ENCODE measurements at regions not wholly inside any gene's neighbourhood (a gene's known extent, or its start where the extent isn't known, plus 50 kb on each side); places are given as distances from the start of the nearest gene placed in this dataset.
"Not testable (repeated sequence)": the region's sequence is repeated elsewhere in the genome, so short reads cannot be mapped to it uniquely, and the experiment has no call there.

- no peak overlapping the region for H3K4me3 ChIP-seq (ENCODE audit: control insufficient read depth, low read depth, low read length)
- TF ChIP-seq CTCF (conservative IDR thresholded peaks at IDR 0.05; ENCODE audit: control insufficient read depth, insufficient read depth, low read depth, low read length): peak; percentile 18
- DNase-seq (ENCODE audit: low read depth): peak; percentile 5
These were observed 1661.9 kb upstream of the PIK3C3 start for GRCh38 chr18:40292985-40293710.

GRCh38 chr18:40283560-40283959 lies 1671.5 kb upstream of the PIK3C3 start:
- H3K4me3 ChIP-seq (ENCODE audit: control insufficient read depth, low read depth, low read length): no peak overlapping the region
- no peak for TF ChIP-seq CTCF (conservative IDR thresholded peaks at IDR 0.05; ENCODE audit: control insufficient read depth, insufficient read depth, low read depth, low read length)
- DNase-seq (ENCODE audit: low read depth): no peak

GRCh38 chr18:40281356-40281755 lies 1673.7 kb upstream of the PIK3C3 start:
- not testable (repeated sequence) for DNase-seq (ENCODE audit: low read depth); H3K4me3 ChIP-seq (ENCODE audit: control insufficient read depth, low read depth, low read length)

- H3K4me3 ChIP-seq (ENCODE audit: control insufficient read depth, low read depth, low read length): no peak overlapping the region
- DNase-seq (ENCODE audit: low read depth): no peak
- TF ChIP-seq CTCF (conservative IDR thresholded peaks at IDR 0.05; ENCODE audit: control insufficient read depth, insufficient read depth, low read depth, low read length): no peak
These were observed 1680.3 kb upstream of the PIK3C3 start for GRCh38 chr18:40274618-40275196.

GRCh38 chr18:40272630-40273231 lies 1682.3 kb upstream of the PIK3C3 start:
- no peak overlapping the region for H3K4me3 ChIP-seq (ENCODE audit: control insufficient read depth, low read depth, low read length)
- TF ChIP-seq CTCF (conservative IDR thresholded peaks at IDR 0.05; ENCODE audit: control insufficient read depth, insufficient read depth, low read depth, low read length): no peak
- no peak for DNase-seq (ENCODE audit: low read depth)

- DNase-seq (ENCODE audit: low read depth): peak; percentile 35
- TF ChIP-seq CTCF (conservative IDR thresholded peaks at IDR 0.05; ENCODE audit: control insufficient read depth, insufficient read depth, low read depth, low read length): no peak
These were observed 1695.8 kb upstream of the PIK3C3 start for GRCh38 chr18:40259115-40259835.

GRCh38 chr18:40258311-40258710 lies 1696.7 kb upstream of the PIK3C3 start:
- TF ChIP-seq CTCF (conservative IDR thresholded peaks at IDR 0.05; ENCODE audit: control insufficient read depth, insufficient read depth, low read depth, low read length): no peak
- peak; percentile 17 for DNase-seq (ENCODE audit: low read depth)
- no peak overlapping the region for H3K4me3 ChIP-seq (ENCODE audit: control insufficient read depth, low read depth, low read length)

More at GRCh38 chr18:40259115-40259835, 1695.8 kb upstream of the PIK3C3 start:
- no peak overlapping the region for H3K4me3 ChIP-seq (ENCODE audit: control insufficient read depth, low read depth, low read length)

Data from fibroblast of mammary gland (primary cell).